ENCODE measurements at regions not wholly inside any gene's neighbourhood (a gene's known extent, or its start where the extent isn't known, plus 50 kb on each side); places are given as distances from the start of the nearest gene placed in this dataset.

GRCh38 chr10:78188446-78188845 is 154.8 kb downstream of the RPS24 start:
- no peak for DNase-seq

- no peak for DNase-seq
Measured at GRCh38 chr10:78190051-78190825, 156.6 kb downstream of the RPS24 start.

- DNase-seq = no peak
Measured at GRCh38 chr10:78191301-78191700, 157.6 kb downstream of the RPS24 start.

DNA sequence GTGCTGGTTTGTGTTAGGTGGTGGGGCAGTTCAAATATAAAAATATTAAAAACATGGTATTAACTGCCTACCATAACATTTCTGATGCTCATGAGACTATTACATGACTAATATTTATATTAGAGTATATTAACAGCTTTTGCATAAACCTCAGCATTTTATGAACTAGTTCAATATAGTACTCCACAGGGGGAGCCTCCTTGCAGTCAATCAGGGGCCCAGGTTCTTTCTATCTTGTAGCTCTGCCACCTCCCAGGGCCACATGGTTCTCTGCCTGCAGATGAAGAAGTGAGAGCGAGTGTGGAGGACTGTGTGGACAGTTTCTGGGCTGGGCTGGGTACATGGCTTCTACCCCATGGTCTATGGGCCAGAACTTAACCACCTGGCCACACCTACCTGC is 159.5 kb downstream of the RPS24 start:
- no peak for DNase-seq

DNA sequence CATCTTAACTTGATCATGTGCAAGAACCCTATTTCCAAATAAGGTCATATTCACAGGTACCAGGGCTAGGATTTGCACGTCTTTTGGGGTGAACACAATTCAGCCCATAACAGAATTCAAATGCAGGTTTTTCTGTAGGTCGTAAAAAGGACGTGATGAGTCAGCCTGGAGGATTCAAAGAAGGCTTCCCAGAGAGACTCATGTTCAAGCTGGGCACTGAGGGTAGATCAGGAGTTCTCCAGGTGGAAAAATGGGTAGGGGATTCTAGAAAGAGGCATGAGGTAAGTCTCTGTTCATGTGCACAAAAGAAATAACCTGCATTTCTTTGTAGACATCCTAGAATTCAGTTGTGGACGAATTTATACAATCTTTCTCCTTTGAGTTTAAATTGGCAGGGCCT is 160.4 kb downstream of the RPS24 start:
- no peak for DNase-seq

DNA sequence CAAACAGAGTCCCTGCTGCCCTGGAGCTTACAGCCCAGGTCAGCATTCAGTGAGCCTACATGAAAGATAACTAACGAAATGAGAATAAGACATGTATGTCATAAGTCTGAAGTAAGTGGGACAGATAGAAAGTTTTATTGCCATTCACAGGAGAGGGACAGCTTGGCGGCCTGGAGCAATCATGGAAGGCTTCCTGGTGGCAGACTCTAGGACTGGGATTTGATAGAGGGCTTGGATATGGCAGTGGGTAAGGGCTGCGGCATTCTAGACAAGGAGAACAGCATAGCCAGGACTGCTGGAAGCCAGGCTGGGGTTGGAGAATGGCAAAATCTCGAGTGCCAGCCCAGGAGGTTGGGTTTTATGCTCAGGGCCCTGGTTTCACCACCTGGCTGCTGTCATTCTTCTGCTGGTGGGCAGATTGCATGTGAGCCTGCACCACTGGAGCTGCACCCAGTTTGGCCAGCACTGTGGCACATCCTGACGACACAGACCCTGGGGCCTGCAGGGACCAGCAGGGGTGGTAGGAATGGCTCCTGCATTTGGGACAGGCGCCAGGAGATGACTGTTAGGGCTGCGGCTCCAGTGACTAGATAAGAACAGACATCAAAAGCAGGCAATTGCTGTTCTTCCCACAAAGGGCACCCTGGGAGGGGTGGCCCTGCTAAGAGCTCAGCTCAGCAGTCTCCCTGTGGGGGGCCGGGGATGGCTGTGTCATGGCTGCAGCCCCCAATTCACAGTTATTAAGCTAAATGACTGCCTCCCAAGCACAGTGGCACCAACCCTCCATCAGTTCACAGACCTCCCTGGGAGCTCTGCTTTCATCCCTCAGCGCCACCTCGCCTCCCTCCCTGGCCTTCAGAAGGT is 161.1 kb downstream of the RPS24 start:
- no peak for DNase-seq

DNA sequence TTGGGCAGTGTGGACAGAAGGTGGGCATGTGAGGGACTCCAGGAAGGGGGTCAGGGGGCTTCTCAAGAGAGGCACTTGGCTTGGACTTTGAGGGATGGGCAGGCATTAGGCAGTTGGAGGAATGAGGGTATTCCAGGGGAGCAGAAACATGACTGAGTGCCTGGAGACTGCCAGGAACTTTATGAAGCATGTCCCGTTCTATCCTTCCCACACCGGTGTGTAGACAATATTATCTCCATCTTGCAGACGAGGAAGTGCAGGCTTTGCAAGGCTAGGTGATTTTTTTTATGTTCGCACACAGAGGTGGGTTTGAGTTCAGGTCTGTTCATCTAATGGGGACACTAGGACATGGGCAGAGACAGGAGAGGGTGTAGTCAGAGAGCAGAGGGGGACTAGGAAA is 162.7 kb downstream of the RPS24 start:
- DNase-seq = no peak

DNA sequence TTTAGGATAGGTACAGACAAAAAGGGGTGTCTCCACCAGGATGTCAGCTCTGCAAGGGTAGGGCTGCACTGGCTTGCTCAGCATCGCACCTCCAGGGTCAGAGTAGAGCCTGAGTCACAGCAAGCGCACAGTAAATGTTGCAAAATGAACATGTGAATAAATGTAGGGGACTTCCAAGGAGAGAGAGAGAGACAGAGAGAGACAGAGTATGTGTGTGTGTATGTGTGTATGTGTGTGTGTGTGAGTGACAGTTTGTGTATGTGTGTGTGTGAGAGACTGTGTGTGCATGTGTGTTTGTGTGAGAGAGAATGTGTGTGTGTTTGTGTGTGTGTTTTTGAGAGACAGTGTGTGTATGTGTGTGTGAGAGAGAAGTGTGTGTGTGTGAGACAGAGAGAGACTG is 163.3 kb downstream of the RPS24 start:
- no peak for DNase-seq

GRCh38 chr10:78197628-78198272 is 164.1 kb downstream of the RPS24 start:
- no peak for DNase-seq

- no peak for DNase-seq
Measured at GRCh38 chr10:78199005-78199725, 165.5 kb downstream of the RPS24 start.

DNA sequence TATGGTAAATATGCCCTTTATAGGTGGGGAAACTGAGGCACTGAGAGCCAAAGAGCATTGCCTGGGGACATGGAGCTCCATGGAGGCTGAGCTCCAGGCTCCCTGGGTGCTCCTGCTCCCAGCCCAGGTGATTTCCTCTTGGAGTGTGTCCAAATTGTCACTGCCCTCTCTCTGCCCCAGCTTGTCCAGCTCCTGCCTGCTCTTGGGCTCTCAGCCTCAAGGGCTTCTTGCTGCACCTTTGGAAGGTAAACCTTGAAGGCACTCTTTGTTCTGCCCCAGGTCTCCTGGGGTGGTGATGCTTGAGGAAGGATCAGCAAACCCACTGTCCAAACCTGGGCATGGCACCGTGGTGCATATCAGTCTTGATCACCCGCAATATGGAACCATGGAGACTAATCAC is 166.1 kb downstream of the RPS24 start:
- DNase-seq = no peak

DNA sequence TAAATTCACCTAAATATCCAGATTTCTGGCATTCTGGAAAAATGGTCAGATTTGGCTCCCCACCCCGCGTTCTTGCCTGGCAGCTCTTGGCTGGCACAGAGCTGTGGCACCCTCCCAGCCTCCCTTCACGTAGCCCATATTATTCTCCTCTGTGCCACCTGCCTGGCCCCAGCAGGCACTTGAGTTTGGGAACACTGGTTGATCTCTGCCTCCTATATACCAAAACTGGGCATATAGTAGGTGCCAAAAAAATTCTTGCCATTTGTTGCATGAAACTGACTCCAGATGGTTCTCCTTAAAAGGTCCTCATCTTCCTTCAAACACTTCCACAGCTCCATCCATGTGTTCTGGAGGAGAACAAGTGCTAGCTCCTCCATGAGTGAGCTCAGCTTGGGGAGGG is 167.0 kb downstream of the RPS24 start:
- DNase-seq = no peak

DNA sequence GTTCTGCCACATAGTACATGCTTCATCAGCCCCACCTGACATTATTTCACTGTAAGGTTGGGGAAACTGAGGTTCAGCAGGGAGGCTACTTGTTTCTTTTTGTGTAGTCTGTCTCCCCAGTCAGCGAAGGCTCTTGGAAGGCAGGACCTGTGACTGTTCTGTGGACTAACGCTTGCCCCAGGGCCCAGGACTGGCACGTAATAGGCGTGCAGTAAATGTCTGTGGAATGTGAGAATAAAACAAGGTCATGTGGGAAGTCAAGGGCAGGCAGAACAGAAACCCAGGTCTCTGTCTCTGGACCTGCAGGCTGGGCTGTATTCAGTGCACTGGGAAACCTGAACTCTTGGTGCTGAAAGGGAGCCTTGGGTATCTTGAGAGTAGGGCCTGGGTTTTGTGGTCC is 168.7 kb downstream of the RPS24 start:
- no peak for DNase-seq

DNA sequence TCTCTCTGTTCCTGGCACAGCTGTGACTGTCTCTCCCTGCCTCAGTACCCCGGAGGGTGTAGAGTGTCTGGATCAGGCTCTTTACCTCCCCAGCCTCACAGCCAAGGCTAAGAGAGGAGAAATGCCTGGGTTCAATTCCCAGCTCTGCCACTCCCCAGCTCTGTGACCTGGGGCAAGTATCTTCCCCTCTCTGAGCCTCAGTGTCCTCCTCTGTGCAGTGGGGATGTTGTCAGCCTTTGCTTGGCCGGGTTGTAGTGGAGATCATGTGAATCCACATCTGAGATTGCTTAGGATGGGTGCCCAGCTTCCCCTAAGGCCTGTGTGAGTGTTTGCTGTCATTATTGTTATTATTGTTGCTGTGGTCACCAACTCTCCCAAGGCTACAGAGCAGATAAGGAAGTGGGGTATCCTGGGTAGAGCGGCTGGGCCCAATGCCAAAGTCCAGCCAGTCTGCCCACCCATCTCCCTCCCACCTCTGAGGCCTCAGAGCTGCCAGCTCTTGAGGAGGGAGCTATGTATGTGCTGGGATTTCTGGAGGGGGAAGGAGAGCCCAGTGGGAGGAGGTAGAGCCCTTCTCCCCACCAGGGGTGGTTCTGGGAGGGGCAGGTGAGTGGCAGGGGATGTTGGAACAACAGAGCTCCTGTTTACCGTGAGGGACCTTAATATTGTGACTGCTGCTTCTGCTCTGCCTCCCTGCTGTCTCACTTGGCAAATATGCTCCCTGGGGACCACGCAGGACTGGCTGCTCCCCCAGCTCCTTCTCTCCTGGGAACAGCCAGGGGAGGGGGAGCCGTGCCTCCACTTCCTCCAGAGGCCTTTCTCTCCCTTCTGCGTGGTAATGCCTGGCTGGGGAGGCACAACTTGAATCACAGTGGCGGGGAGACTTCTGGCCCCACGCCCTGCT is 170.5 kb downstream of the RPS24 start:
- DNase-seq = no peak

DNA sequence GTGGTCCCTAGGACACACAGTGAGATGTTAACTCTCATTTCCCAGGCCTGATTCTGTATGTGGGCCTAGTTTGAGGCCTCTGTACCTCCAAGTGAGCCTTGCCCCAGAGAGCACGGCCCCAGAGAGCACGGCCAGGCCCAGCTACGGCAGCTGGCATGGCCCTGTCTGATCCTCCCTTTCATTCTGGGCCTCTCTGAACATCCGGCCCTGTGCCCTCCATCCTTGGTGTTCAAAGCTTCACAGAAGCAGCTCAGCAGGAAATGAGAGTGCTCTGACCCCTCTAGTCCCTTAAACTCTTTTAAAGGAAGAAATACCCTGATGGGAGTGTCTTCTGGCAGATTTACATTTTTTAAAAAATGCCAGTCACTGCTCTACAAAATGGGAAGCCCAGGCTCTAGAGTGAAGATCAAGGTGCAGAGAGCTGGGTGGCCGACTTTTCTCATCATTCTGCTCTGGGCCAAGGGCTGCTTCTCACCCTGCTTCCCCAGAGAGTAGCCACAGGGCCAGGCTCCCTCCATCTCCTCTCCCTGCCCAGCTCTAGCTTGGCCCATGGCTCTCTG is 171.9 kb downstream of the RPS24 start:
- DNase-seq = no peak

GRCh38 chr10:78207216-78207615 is 173.6 kb downstream of the RPS24 start:
- no peak for DNase-seq

DNA sequence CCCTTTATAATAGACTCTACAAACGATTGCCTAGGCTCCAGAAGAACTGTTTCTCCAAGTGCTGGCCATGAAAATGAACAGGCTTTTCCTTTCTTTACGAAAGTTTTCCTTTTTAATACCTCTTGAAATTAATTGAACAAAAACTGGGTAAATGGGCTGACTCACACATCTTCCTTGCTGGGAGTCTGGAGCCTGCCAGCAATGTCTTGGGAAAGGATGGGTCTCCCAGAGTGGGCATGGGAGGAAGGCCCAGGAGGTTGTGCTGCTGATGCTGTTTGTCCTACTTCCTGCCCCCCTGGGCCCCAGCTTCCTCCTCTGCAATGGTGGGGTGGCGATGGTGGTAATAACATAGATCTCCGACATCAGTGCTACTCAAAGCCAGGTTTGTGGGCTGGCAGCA is 174.1 kb downstream of the RPS24 start:
- DNase-seq = no peak

DNA sequence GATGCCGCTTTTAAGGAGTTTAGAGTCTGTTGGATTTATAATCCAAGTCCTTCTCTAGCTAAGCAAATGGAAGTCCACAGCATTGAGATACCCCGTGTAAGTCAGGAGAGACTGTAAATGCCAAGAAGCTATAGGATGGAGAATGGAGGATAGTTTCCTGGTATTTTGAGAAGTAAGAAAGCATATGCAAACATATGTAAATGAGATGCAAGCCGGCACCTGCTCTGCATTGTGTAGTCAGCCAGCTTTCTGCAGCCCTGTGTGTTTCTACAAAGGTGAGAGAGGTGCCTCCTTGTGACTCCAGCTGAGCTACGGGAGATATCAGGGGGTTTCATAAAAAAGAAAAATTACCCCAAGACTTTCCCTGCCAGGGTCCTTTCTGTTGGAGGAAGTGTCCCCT is 176.3 kb downstream of the RPS24 start:
- no peak for DNase-seq

GRCh38 chr10:78210548-78210947 is 176.9 kb downstream of the RPS24 start:
- no peak for DNase-seq

GRCh38 chr10:78210976-78211375 is 177.3 kb downstream of the RPS24 start:
- no peak for DNase-seq

GRCh38 chr10:78211561-78212051 is 177.9 kb downstream of the RPS24 start:
- DNase-seq = peak; percentile 67 to 75

All from Kasumi-1 (cell line).